Occipital lobe (tissue), 1 donor: ENCODE measurements at regions not wholly inside any gene's neighbourhood (a gene's known extent, or its start where the extent isn't known, plus 50 kb on each side); places are given as distances from the start of the nearest gene placed in this dataset.
"Not testable (repeated sequence)": the region's sequence is repeated elsewhere in the genome, so short reads cannot be mapped to it uniquely, and the experiment has no call there.

Source experiments
- DNase-seq: peaks from one replicate; lab custom pipeline; 2025; lab: John Stamatoyannopoulos, UW

DNA sequence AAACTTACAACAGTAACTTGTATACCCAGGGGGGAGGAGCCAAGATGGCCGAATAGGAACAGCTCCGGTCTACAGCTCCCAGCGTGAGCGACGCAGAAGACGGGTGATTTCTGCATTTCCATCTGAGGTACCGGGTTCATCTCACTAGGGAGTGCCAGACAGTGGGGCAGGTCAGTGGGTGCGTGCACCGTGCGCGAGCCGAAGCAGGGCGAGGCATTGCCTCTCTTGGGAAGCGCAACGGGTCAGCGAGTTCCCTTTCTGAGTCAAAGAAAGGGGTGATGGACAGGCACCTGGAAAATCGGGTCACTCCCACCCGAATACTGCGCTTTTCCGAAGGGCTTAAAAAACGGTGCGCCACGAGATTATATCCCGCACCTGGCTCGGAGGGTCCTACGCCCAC is 278.8 kb downstream of the FAM47B start:
- not testable (repeated sequence) for DNase-seq

- no peak for DNase-seq
Observed at GRCh38 chrX:35244088-35244741, 301.6 kb downstream of the FAM47B start.

GRCh38 chrX:35244796-35245508 is 302.4 kb downstream of the FAM47B start:
- no peak for DNase-seq

- no peak for DNase-seq
Observed at GRCh38 chrX:35251226-35251625, 308.6 kb downstream of the FAM47B start.

DNA sequence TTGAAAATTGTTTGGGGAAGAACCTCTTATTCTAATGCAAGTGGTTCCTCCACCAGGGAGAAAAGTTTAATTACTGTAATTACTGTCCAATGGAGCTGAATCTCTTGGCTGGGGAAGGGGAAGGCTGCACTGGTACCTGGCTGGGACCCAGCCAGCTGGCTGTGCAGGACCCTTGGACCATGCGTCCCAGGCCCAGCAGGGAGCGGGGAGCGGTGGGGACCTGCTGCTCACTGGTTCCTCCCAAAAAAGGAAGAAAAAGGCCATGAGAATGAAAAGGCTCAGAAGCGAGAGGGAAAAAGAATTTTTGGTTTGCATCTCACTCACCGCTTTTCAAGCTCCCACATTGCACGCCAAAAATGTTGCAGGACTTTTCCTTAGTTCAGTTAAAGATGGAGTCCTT is 333.5 kb downstream of the FAM47B start:
- DNase-seq: no peak

DNA sequence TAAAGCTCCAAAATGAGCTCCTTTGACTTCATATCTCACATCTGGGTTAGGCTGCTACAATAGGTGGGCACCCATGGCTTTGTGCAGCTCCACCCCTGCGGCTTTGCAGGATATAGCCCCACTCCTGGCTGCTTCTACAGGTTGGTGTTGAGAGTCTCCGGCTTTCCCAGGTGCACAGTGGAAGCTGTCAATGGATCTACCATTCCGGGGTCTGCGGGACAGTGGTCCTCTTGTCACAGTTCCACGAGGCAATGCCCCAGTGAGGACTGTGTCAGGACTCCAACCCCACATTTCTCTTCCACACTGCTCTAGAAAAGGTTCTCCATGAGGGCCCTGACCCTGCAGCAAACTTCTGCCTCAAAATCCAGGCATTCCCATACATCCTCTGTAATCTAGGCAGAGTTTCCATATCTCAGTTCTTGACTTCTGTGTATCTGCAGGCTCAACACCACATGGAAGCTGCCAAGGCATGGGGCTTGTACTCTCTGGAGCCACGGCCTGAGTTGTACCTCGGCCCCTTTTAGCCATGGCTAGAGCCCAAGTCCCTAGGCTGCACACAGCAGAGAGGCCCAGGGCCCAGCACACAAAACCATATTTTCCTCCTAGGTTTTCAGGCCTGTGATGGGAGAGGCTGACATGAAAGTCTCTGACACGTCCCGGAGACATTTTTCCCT is 342.8 kb downstream of the FAM47B start:
- DNase-seq: no peak

- no peak for DNase-seq
Observed at GRCh38 chrX:35288657-35289056, 346.1 kb downstream of the FAM47B start.

DNA sequence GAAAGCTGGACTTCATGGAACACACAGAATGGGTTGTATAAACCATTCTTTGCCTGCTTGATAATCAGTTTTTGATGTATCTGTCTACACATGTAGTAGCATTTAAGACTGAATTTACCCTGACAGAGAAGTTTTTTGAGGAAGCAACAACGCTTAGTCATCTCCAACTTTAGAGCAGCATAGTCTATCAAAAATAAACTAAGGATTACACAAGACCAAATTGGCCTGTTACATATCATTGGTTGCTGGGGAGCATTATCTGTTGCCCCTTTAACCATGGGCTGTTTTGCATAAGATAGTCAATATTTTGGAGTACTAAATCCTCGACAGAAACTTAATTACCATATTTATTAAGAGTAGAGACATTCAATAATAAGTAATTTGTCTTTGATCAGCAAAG is 347.4 kb downstream of the FAM47B start:
- no peak for DNase-seq

- DNase-seq: no peak
Observed at GRCh38 chrX:35291013-35291412, 348.4 kb downstream of the FAM47B start.

DNA sequence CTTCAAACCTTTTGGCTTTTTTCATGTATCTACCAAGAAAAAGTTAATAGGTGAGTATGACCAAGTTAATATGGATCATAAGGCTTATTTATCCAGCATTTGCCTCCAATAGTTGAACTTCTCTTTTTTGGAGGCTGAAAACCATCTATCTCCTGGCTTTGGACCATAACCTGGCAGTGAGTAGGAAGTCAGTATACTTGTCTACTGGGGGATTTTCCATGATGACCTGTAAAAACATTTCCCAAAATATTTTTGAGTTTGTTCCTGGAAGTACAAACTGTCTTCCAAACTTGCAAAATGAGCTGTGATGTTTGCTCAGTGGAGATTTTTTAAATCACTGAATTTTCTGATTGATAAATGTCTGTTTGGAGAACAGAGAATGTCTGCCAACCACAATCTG is 349.9 kb downstream of the FAM47B start:
- DNase-seq: no peak

GRCh38 chrX:35305037-35305436 is 362.4 kb downstream of the FAM47B start:
- not testable (repeated sequence) for DNase-seq

DNA sequence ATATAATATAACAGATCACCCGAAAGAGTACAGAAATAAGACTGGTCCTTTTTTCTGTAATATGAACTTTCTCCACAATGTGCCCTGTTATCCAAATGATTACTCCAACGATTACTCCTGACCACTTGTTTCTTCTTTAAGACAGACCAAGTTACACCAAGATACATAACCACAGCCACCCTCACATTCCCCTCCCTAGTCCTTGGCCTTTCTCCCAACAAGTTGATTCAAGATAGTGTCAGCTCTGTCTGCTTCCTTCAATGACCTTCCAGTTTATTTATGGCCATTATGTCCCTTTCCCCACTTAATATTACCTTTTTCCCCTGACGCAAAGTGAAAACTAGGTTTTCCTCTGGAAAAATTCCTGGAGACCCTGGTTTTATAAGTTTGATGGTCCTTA is 397.2 kb downstream of the FAM47B start:
- DNase-seq: no peak

DNA sequence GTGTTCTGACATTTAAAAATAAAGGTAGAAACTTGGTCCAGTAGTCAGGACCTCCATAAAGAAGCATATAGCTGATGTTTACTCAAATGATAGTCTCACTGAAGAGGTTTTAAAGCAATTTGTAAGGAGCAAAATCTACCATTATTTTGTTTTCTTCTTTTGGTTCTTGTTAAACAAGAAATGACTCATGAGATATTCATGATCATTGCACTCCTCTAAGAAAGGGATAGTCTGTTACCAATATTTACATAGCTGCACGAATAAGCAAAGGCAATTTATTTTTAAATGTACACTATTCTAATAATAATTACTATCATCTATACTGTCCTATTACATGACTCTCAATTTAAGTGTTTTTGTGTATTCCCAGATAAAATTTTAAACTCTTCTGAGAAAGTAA is 397.9 kb downstream of the FAM47B start:
- DNase-seq: no peak

GRCh38 chrX:35351212-35351611 is 408.6 kb downstream of the FAM47B start:
- DNase-seq: no peak

DNA sequence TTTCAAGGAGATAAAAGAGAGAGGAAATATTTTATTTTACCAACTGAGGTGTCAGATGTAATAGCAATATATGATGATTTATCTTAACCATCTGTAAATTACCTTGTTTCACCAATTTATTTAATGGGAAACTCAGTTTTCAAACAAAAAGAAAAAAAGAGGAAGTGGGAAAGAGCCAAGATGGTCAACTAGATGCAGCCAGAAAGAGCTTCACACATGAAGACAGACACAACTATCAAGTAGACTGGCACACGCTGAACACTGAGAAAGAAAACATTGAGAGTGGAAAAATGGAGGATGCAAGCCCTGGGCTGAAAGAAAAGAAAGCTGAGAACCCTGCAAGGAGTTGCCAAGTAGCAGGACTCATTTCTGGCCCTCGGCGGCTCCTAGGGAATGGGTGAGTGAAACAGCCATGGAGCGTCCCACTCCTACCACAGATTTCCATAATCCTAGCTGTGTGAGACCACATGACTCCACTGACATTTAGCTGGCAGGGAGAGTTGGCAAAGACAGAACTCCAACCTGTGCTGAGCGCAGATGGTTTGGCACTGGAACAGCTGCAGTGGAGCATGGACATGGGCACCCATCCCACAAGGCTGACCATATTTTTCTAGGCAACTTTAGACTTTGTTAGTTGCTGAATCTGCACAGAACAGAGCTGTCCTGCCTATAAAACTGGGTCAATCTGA is 409.3 kb downstream of the FAM47B start:
- peak; percentile 0 for DNase-seq

DNA sequence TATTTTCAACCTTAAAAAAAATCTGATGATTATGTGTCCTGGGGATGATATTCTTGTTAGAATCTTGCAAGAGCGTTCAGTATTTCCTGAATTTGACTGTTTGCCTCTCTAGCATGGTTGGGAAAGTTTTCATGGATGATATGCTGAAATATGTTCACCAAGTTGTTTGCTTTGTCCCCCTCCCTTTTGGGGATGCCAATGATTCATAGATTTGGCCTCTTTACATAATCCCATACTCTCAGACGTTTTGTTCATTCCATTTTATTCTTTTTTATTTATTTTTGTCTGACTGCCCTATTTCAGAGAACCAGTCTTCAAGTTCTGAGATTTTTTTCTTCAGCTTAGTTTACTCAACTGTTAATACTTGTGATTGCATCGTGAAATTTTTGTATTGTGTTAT is 415.1 kb downstream of the FAM47B start:
- DNase-seq: no peak

GRCh38 chrX:35362866-35363265 is 420.3 kb downstream of the FAM47B start:
- no peak for DNase-seq

DNA sequence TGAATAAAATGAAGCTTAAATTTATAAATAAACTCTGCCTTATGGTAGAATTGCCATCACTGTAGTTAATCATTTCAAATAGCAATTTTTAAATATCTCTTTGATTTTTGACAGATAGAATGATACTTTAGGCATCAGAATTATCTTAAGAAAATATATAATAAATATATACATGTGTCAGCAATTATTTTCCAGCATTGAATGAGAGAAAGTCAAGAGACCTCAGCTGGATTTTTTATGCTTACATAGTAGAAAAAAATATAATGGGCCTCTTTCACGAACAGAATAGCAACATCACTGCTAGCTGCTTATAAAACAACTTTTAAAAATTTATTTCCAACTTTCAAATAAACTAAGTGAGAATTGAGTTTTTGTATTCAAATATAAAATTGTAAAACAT is 424.0 kb upstream of the MAGEB16 start:
- DNase-seq: no peak

DNA sequence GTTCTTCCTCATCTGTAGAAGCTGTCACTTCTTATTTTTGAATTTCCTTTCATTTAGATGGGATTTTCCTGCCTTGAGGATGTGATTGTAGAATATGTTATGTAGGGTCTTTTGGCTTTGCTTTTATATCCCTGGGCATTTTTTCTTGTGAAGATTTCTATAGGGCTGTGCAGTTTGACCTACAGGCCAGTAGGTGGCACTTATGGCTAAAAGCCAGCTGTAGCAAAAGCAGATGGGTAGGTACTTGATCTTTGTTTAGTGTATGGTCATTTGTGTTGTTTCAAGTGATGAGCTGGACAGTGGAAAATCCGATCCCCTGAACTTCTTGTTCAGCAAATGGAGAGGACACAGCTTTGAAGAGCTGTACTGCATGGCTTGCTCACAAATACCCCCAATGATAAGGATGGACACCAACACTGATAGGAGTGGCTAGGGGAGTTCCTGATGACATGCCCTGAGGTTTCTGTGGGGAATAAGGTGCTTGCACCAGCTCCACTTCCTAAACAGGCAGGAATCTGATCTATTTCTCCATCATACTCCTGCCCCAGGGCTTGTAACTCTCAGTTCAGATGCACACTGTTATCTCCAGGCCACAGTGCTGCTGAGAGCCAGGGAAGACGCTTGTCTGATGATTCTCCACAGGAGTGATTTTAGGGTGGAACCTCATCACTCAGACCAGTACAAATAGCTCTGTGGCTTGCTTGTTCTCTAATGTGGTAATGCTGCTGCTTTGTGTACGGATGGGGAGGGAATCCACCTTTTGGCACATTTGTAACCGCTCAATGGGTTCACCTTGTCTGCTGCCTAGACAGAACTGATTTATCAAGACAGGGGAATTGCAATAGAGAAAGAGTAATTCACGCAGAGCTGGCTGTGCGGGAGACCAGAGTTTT is 417.1 kb upstream of the MAGEB16 start:
- no peak for DNase-seq

DNA sequence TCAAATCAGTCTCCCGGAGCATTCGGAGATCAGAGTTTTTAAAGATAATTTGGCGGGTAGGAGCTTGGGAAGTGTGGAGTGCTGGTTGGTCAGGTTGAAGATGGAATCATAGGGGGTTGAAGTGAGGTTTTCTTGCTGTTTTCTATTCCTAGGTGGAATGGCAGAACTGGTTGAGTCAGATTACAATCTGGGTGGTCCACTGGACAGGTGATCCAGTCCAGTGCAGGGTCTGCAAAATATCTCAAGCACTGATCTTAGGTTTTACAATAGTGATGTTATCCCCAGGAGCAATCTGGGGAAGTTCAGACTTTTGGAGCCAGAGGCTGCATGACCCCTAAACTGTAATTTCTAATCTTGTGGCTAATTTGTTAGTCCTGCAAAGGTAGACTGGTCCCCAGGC is 416.4 kb upstream of the MAGEB16 start:
- DNase-seq: not testable (repeated sequence)

DNA sequence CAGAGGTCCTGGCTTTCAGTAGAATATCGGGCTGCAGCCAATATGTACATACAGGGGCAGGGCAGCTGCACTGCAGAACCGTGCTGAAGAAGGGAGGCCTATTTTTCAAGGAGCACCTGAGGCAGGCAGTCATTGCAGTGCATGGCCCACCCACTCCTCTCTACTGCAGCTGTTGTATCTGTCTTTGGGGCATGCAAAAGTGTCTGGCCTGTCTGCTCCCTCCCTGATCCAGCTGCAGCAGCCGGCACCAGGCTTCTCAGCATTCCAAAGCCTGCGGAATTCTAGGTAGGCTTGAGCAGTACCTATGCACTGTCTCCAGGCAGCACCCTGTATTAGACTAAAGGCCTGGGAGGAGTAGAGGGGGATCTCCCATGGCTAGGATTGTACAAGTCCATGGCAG is 415.2 kb upstream of the MAGEB16 start:
- no peak for DNase-seq
